ENCODE measurements at regions not wholly inside any gene's neighbourhood (a gene's known extent, or its start where the extent isn't known, plus 50 kb on each side); places are given as distances from the start of the nearest gene placed in this dataset.
"Not testable (repeated sequence)": the region's sequence is repeated elsewhere in the genome, so short reads cannot be mapped to it uniquely, and the experiment has no call there.

DNA sequence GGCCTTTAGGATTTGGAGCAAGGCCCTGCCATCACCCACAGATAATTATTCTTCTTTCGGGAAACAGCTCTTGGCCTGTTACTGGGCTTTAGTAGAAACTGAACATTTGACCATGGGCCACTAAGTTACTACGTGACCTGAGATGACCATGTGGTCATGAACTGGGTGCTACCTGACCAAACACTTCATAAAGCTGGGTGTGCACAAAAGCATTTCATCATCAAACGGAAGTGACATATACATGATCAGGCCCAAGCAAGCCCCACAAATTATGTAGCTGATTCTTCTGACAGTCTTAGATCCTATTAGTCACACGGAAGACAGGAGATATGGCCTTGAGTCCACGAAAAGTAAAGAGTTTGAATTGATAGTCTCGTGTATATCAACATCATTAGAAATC is 130.9 kb upstream of the FBN2 start:
- DNase-seq = no peak

DNA sequence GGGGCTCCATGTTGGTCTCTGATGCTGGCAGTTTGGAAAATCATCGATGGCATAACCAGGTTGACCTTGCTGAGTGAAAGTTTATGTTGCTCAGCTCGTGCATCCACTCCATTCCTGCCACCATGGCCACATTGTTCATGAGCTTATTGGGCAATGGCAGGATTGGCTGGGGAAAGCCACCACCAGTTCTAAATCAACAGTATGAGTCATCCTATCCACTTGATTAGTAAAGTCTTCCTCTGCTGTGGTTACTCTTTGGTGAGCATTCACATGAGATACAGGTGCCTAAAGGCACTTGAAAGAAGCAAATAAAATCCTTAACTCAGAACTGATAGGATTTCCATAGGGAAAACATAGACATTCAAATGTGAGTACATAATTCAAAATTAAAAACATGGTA is 131.8 kb upstream of the FBN2 start:
- DNase-seq = no peak

DNA sequence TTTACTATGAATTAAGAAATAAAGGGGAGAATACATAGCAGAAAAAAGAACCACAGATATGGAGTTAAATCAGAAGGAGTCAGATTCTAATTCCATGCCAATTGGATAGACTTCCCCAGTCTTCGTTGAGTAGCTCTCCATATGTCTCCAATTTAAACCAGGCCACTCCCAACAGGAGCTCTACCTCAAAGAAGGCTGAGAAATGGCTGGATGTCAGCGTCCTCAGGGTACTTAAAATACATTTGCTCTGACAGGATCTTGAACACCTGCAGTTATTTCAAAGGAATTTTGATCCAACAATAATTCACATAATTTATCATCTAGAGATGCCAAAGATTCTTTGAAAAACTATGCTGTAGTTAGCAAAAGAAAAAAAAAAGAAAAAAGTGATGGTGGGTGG is 133.9 kb upstream of the FBN2 start:
- DNase-seq = no peak

DNA sequence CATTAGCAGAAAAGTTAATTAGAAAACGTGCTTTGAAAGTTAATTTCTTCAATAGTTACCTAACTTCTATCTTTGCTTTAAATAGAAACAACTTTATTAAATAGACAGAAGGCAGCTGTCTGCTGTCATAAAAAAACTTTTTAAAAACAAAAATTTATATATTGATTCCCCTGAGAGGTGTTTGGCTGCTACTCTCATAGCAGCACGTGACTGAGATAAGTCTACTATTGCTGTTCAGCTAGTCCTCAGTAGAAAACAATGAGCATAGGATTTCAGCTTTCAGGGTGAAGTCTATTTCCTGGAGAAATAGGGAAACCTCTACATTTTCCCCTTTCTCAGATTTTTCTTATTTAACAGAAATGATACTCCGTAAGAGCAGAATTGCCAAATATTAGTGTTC is 135.0 kb upstream of the FBN2 start:
- DNase-seq = no peak

DNA sequence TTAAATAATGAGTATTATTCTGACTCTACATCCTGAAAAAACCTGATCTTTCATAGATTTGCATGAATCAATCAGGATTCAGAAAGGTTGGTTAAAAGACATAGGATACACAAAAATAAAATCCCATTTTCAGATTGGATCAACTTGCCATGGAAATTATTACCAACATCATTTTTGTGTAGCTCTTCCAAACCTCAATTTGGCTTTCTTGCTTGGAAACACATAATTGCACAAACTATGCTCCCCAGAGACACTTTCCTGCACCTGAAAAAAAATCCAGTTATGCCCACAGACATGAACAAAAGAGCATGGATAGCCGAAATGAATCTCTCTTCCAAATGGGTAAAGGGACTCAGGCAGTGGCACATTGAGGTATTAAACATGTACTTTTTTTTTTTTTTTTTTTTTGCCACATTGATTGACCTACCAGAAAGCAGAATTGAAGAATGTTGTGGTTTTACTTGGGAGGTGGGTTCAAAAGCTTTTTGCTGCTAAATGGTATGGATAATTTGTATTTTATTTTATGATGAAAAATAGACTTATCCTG is 135.4 kb upstream of the FBN2 start:
- no peak for DNase-seq

DNA sequence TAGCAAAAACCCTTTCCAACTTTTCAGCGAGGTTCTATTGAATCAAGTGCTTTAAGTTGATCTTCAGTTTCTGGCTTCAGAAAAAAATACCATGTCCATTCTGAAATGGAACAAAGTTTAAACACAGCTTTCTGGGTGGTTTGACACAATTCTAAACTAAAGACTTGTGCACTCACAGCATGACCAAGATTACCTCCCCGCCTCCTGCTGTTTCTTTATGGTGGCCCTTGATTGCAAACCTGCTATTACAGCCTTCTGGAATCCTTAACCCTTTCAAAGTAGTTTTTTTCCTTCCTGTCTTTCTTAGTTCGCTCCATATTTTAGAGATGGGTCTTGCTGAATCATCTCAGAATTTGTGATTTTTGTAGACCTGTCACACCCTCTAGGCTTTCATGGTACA is 135.9 kb upstream of the FBN2 start:
- no peak for DNase-seq

DNA sequence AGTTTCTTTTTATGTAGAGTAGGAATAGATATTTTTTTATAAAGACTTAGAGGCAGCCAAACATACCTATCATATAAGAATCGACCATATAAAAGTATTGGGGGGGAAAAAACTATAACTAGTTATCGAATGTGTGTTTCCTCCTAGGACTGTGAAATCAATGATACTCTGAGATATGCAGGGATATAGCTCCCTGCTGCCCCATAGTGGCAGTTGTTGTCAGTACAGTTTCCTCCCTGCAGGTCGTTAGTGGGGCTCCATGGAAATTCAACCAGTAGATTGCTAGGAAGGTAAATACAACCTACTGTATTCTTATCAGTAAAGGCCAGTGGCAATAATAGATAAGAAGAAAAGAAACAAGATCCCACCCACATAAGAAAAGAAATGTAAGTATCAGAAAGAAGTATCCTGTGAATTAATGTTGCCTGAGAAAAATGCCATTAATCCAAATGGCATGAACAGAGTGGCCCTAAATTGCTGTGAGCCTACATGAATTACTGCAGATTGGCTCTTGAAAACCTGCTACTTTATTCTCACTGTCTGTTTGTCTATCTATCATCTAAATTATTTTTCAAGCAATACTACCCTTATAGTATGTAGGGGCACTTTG is 136.9 kb upstream of the FBN2 start:
- peak; percentile 20 for DNase-seq

DNA sequence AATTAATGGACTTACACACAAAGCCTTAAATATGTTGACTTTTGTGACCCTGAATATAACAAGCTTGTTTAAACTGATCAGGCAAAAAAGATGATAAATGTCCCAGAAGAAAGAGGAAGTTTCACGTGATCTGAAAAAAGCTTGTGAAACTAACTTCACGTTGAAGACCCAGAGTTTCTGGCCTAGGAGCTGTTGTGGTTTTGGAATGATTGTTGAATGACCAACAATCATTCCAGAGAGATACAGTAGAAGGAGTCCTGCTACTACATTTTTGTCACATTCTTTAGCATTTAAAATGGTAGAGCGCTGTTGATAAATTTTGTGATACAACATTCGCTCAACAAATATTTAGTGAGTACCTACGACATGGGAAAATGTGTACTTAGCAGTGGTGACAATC is 143.1 kb upstream of the FBN2 start:
- no peak for DNase-seq

DNA sequence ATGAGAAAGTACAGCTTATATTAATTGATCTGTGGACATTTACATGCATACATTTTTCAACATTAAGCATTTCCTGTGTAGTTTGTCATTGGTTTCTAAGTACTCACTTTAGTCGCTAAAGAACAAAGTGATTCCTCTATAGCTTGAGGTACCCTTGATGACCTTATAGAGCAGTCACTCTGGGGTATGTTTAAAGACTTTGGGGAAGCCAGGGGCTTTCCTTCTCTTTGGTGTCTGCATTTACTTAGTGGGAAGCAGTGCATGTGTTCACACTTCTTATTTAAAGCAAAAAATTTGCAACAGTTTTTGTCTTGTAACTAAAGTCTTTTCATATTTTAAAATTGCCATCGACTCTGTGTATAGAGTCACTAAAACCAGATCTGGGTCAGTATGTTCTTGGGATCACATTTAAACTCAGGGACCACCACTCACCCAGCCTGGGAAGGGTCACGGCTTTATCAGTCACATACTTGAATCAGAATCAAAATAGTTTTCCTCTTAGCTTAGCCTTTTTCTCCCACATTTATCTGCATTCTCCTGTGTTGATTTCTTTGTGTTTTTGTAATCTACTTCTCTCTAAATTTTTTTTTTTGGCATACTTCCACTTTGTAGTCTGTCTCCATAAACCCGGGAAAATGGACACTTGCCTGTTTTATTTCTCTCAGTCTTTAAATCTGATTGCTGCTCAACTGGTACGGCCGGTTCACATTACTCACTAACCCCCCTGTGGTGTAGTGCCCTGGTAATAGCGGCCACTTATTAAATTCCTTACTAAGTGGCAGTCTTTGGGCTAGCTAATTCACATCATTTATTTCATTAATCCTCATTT is 143.9 kb upstream of the FBN2 start:
- no peak for DNase-seq

DNA sequence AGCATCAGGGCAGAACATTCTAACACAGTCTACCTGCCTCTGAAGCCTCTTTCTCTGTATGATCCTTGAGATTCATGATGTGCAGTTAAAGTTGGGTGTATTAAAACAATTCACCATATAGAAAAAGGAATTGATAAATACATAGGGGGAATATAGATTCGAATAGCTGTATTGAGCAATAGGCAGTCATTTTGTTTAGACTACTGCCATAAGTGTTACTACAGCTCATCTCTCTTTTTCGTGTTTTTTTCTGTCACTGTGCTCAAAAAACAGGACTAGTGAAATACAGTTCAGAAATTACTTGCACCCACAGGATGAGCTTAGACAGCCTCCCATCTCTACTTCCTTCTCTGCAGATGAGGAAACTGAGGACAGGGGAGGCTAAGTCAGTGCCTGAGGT is 144.6 kb upstream of the FBN2 start:
- DNase-seq = no peak

DNA sequence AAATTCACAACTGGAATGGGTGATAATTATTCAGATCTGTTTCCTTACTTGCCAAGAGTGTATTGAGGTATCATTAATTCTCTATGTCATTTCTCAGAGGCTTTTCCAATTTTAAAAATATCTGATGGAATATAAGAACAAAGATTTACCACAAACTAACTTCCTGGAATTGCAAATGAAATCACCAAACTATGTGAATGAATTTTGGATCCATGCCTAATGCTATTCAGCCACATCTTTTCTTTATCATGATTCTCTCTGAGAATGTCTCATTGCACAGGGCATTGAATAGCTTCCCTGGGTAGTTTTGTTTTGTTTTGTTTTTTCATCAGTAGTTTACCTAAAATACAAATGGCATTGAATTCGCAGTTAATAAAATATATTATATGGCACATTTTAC is 146.9 kb upstream of the FBN2 start:
- no peak for DNase-seq

DNA sequence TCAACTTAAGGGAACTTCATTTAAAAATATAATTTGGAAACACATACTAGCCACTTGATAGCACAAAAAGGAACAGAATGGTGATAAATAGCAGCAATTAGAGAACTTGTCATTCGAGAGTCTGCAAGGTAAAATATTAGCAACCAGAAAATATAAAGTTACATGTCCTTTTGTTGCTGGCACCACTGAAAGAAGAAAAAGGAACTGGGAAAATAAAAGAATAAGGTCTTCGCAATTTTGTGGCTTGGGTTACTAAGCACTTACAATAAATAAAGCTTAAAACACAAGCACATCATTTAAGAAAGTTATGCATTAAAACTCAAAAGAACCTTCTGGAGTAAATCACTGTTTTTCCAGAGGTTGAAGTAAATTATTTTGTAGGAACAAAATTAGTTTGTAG is 149.9 kb upstream of the FBN2 start:
- no peak for DNase-seq

DNA sequence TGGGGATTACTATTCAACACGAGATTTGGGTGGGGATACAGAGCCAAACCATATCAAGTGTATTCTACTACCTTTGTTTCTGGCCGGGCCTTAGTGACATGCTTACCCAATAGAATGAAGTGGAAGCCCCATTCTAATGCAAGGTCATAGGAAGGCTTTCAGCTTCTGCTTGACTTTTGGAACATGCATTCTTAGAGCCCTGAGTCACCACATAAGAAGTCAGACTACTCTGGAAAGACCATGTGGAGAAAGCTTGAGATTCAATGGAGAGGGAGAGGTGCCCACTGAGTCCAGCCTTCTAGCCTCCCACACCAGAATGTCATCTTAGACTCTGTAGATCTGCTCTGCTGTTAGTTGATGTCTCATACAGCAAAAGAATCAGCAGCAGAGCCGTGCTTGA is 155.7 kb upstream of the FBN2 start:
- DNase-seq = no peak

DNA sequence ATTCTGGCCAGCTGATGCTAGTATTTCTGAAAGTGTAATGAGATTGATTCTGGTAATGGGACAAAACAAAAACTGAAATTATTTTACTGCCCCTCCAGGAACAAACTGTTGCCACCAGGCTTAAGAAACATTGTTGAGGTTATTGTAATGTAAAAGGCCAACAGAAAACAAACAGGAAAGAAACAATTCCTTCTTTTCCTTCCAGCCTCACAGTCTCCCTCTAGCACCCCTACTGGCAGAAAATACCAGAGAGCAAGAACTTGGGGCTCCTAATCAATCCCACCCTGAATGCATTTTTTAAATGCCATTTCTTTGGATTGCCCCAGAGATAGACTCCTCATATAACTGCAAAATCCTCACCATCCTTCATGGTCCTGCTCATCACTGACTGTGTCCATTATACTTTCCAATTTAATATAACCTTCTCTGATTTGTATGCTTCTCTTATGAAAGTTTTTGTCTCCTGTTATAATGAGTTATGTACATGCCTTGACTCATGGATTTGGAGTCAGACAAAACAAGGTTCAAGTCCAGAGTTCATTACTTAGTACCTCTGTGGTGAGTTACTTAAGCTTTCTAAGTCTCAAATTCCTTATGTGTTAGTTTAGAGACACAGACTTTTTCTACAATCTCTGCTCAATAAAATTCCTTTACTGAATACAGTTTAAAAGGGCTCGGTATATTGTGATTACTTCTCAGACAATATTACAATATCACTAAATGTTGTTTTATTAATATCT is 157.9 kb upstream of the FBN2 start:
- DNase-seq = no peak

DNA sequence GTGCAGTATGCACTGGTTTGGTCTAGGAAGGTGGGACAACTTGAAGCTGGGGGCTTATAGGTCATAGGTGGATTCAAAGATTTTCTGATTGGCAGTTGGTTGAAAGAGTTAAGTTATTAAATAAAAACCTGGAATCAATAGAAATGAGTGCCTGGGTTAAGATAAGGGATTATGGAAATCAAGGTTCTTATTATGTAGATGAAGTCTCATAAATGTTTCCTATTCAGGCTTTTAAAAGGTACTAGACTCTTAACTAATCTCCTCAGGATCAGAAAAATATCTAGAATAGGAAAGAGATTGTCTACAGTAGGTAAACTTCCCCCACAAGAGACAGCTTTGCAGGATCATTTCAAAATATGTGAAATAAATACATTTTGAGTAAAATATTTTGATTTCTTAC is 163.3 kb upstream of the FBN2 start:
- no peak for DNase-seq

DNA sequence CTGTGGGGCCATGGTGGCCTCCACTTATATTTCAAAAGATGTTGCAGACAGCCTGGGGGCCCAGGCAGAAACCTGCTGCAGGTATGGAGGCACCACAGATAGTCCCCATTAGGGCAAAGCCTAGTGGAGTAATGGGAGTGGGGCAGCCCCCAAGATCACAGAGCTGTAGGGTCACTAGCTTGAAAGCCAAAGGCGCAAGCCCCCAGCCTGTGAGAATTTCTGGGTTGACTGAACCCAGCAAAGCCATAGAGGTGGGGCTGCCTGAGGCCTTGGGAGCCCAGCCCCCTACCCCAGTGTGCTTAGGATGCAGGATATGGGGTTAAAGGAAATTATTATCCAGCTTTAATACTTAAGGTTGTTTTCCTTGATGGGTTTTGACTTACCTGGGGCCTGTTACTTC is 165.3 kb upstream of the FBN2 start:
- no peak for DNase-seq

DNA sequence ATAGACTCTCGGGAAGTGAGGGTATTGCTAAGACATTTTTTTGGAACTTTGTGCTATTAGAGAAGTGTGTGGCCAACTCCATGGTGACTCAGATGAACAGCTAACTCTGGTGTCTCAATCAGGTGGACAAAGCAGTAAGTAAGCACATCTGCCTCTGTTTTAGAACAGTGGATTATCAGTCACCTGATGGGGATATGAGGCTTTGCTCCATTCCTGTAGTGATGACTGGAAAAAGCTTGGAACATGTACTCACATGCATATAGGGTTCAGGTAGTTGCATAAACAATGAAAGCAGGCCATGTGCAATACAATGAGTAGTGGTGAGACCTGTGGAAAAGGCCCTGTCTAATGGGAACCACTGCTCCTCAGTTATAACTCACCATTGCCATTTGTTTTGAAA is 168.2 kb upstream of the FBN2 start:
- DNase-seq = no peak

DNA sequence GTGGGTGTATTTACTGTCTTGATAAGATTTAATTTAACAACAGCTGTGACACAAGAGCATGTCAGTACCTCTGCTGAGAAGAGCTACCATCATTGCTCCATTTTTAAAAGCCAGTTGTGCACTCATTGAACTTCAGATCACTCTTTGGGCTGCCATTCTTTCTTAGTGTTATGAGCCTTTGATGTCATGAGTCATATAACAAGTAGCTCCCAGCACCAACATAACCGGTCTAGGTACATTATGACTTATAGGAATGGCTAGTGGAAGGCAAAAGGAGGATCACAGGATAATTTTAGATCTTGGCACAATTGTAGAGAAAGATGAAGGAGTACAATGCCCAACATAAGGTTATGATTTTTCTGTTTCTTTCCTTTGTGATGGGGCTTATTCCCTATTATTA is 170.8 kb upstream of the FBN2 start:
- DNase-seq = no peak

DNA sequence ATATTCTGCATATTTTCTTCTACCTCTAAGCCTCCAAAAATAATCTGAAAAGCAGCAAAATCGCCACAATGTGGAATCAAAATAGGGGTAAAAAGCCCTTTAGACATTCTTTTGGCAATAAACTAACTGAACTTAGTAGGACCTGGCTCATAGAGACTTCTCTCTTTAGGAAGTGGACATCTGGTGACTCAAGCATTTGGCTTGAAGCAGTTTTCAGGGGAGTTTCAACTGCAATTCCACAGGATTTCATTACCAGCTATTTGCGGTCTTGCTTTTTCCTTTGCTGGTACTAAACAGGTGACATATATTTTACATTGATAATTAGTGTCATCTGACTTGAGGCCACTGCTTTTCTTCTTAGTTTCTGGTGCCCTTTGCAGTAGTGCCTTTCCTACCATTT is 173.2 kb upstream of the FBN2 start:
- no peak for DNase-seq

DNA sequence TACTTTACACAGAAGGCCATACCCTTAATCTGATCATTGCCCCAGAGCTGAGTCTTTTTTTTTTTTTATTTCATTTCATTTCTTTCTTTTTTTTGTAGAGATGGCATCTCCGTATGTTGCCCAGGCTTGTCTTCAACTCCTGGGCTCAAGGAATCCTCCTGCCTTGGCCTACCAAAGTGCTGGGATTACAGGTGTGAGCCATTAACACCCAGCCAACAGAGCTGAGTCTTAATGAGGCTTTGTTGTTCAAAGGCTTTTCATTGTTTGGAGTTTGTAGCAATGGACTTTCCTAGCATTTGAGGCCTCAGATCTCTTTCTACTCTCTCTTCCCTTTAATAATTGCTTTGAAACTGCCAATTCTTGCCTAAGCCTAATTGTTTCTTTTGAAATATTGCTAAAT is 176.5 kb upstream of the FBN2 start:
- no peak for DNase-seq

DNA sequence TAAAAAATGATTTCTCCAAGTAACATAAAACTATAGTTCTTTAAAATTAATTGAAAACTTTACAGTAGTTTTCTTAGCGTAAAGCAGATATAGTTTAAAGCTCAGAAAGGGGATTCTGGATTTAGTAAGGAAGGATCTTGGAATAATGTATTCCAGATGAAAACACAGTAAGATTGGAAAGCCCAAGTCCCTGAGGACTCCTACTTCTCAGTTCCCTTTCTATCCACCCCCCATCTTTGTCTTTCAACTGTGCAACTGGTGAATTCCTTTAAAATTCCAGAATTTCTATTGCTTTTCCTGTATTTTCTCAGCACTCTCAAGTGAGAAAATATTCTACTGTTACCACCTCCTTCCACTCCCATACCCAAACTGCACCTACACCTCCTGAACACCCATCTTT is 184.5 kb upstream of the FBN2 start:
- DNase-seq = no peak

DNA sequence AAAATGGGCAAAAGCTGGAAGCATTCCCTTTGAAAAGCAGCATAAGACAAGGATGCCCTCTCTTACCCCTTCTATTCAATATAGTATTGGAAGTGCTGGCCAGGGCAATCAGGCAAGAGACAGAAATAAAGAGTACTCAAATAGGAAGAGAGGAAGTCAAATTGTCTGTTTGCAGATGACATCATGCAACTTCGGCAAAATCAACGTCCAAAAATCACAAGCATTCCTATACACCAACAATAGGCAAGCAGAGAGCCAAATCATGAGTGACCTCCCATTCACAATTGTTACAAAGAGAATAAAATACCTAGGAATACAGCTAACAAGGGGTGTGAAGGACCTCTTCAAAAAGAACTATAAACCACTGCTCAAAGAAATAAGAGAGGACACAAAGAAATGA is 192.0 kb upstream of the FBN2 start:
- DNase-seq = not testable (repeated sequence)

DNA sequence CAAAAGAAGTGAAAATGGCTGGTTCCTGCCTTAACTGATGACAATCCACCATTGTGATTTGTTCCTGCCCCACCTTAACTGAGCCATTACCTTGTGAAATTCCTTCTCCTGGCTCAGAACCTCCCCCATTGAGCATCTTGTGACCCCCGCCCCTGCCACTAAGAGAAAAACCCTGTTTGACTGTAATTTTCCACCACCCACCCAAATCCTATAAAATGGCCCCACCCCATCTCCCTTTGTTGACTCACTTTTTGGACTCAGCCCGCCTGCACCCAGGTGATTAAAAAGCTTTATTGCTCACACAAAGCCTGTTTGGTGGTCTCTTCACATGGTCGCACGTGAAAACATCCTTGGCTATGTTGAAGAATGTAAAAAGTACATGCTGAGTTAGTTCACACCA is 197.6 kb upstream of the FBN2 start:
- not testable (repeated sequence) for DNase-seq

DNA sequence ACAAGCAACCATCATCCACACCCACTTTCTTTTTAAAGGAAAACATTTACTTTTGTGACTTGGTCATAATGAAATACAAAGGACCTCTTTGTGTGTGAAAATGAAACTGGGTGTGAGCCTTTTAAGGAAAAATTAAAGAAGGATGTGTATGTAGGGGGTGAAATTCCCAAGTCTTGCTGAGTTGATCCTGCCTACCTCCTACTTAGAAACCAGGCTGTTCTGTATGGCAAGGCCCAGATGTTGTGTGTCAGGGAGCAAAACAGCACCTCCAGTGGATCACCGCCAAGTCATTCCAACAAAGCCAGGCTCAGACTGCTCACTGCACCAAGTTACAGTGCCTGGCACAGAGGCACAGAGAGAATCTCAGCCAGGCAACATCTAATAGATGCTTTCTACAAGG is 198.5 kb upstream of the FBN2 start:
- no peak for DNase-seq

Data from CD4-positive, alpha-beta T cell treated with Interleukin-4 for 4 hours (primary cell).